Right lobe of liver (tissue), 6 donors: ENCODE measurements at regions not wholly inside any gene's neighbourhood (a gene's known extent, or its start where the extent isn't known, plus 50 kb on each side); places are given as distances from the start of the nearest gene placed in this dataset.

Experiments used
- ATAC-seq, 4 donors: fragments of 200-7000 bp; cut with Tn5 transposase; one replicate each; pipeline ENCODE4 v1.9.1; 2020; ENCODE audit warnings: mild to moderate bottlenecking in 4 of 4, moderate library complexity in 4 of 4
- DNase-seq, 3 donors: peaks; one replicate each; pipeline ENCODE4 v3.0.0-alpha.2; 2020
- H3K27ac ChIP-seq, 3 donors: fragments of 200-600 bp; one replicate each; pipeline ENCODE4 v1.8.0; 2022
- H3K27me3 ChIP-seq, 2 donors: fragments of 200-600 bp; one replicate each; pipeline ENCODE4 v1.8.0; 2022
- H3K36me3 ChIP-seq, 4 donors: fragments of 200-600 bp; sonication (generic) in 1 of 4; one replicate each; pipeline versions ENCODE4 v1.5.1 to v1.8.0; 2017 to 2022; ENCODE audit warnings: control low read depth in 1 of 4
- H3K4me1 ChIP-seq, 4 donors: fragments of 200-600 bp; sonication (generic) in 1 of 4; one replicate each; pipeline versions ENCODE4 v1.5.1 to v1.8.0; 2017 to 2022; ENCODE audit warnings: control low read depth in 1 of 4
- H3K4me3 ChIP-seq, 3 donors: fragments of 200-600 bp; one replicate each; pipeline ENCODE4 v1.8.0; 2022
- H3K9me3 ChIP-seq, 4 donors: fragments of 200-600 bp; sonication (generic) in 1 of 4; one replicate each; pipeline versions ENCODE4 v1.5.1 to v1.8.0; 2017 to 2022; ENCODE audit warnings: control low read depth in 1 of 4
- CTCF ChIP-seq, 4 donors: fragments of 200-600 bp in 3 of 4; fragments of 450-650 bp in 1 of 4; IDR thresholded peaks; one replicate each; pipeline versions ENCODE4 v1.5.1 to v1.8.0; 2016 to 2022; ENCODE audit warnings: antibody characterized with exemption in 4 of 4, mild to moderate bottlenecking in 2 of 4
- POLR2A ChIP-seq: fragments of 450-650 bp; IDR thresholded peaks from one replicate; pipeline ENCODE4 v1.6.1; 2017; ENCODE audit warnings: antibody characterized with exemption, mild to moderate bottlenecking
- WGBS: methylation state at CpG from one replicate; pipeline ENCODE4 v1.1.6; 2018; ENCODE audit warnings: low coverage, low lambda C conversion rate; ENCODE audit not compliant: insufficient coverage; ENCODE audit errors: missing lambda C conversion rate; 5-methylcytosine and 5-hydroxymethylcytosine counted together
- intact Hi-C, 2 donors: fragments of 100-400 bp; cut with DNase I; formaldehyde crosslinking; loops; one replicate each; pipeline versions ENCODE4 v1.11.2 to v1.14.1; 2022
- donor health status: DM: no; HTN: yes; CAD: no.
- donor health status: DM: no; HTN: no; CAD: no.
- donor health status: DM: no; HTN: no; CAD: no.
- donor health status: DM: no; HTN: yes; CAD: no.
- donor health status: DM: no; HTN: yes; CAD: no.

GRCh38 chr9:104240890-104241289, 146.8 kb downstream of the SMC2 start:
- no peaks in the 10 kb centered on the region for H3K27me3 ChIP-seq
- TF ChIP-seq POLR2A = no peak
- no peak for TF ChIP-seq CTCF (IDR thresholded peaks at IDR 0.05)
- WGBS = 61% methylated on average over 2 of the region's 2 CpGs
- H3K4me1 ChIP-seq = no peaks in the 10 kb centered on the region
- intact Hi-C loops = no loop called here
- DNase-seq (no peak), ATAC-seq (no peak)
- H3K36me3 ChIP-seq = no peaks in the 10 kb centered on the region
- H3K4me3 ChIP-seq = no peak overlapping the region
- no peak overlapping the region for H3K27ac ChIP-seq
- H3K9me3 ChIP-seq = no peaks in the 10 kb centered on the region

DNA sequence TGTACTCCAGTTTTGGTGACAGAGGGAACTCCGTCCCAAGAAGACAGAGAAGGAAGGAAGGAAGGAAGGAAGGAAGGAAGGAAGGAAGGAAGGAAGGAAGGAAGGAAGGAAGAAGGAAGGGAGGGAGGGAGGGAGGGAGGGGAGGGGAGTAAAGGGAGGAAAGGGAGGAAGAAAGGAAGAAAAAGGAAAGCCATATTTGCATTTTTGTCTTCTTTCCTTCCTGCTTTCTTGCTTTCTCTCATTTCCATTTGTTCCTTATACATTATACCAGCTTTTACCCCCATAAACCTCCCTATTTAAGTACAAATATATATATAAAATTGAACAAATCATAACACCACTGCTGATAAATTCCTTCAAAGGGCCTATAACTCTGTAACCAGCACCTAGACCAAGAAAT, 151.8 kb downstream of the SMC2 start:
- 83% methylated on average over 1 of the region's 1 CpG for WGBS
- Histone ChIP-seq H3K4me3 (no peak overlapping the region), H3K27ac (no peak overlapping the region), H3K36me3 (no peaks in the 10 kb centered on the region), H3K4me1 (no peaks in the 10 kb centered on the region), H3K27me3 (no peaks in the 10 kb centered on the region), H3K9me3 (no peaks in the 10 kb centered on the region)
- ATAC-seq (no peak), DNase-seq (no peak)
- TF ChIP-seq POLR2A (no peak), CTCF (IDR thresholded peaks at IDR 0.05) (no peak)
- intact Hi-C loops = no loop called here

GRCh38 chr9:104247899-104248460, 153.9 kb downstream of the SMC2 start:
- TF ChIP-seq POLR2A (no peak), CTCF (IDR thresholded peaks at IDR 0.05) (no peak)
- no peaks in the 10 kb centered on the region for H3K4me1 ChIP-seq
- H3K27me3 ChIP-seq = no peaks in the 10 kb centered on the region
- 73% methylated on average over 3 of the region's 3 CpGs for WGBS
- H3K4me3 ChIP-seq = no peak overlapping the region
- no peak overlapping the region for H3K27ac ChIP-seq
- no peak for ATAC-seq
- intact Hi-C loops = no loop called here
- H3K36me3 ChIP-seq = no peaks in the 10 kb centered on the region
- DNase-seq = no peak
- H3K9me3 ChIP-seq = no peaks in the 10 kb centered on the region

- 69% methylated on average over 3 of the region's 3 CpGs for whole genome bisulfite sequencing
- no peak for ATAC-seq
- Histone ChIP-seq H3K27me3 (no peaks in the 10 kb centered on the region), H3K4me1 (no peaks in the 10 kb centered on the region), H3K4me3 (no peak overlapping the region), H3K9me3 (no peaks in the 10 kb centered on the region), H3K36me3 (no peaks in the 10 kb centered on the region), H3K27ac (no peak overlapping the region)
- TF ChIP-seq POLR2A (no peak), CTCF (IDR thresholded peaks at IDR 0.05) (no peak)
- no peak for DNase-seq
- intact Hi-C loops = no loop called here
Measured at GRCh38 chr9:104256031-104256695, 162.1 kb downstream of the SMC2 start.

GRCh38 chr9:104256696-104257062, 162.6 kb downstream of the SMC2 start:
- Histone ChIP-seq H3K4me1 (no peaks in the 10 kb centered on the region), H3K9me3 (no peaks in the 10 kb centered on the region), H3K36me3 (no peaks in the 10 kb centered on the region), H3K27me3 (no peaks in the 10 kb centered on the region), H3K27ac (no peak overlapping the region), H3K4me3 (no peak overlapping the region)
- intact Hi-C loops = no loop called here
- no peak for DNase-seq
- TF ChIP-seq POLR2A = no peak
- no peak for TF ChIP-seq CTCF (IDR thresholded peaks at IDR 0.05)
- ATAC-seq = no peak
